Peyer's patch (tissue), 4 donors: ENCODE measurements at regions not wholly inside any gene's neighbourhood (a gene's known extent, or its start where the extent isn't known, plus 50 kb on each side); places are given as distances from the start of the nearest gene placed in this dataset.
"Not testable (repeated sequence)": the region's sequence is repeated elsewhere in the genome, so short reads cannot be mapped to it uniquely, and the experiment has no call there.

Experiments used
- DNase-seq, 3 donors: peaks; one replicate each; pipeline ENCODE4 v3.0.0-alpha.2; 2017 to 2019
- H3K27ac ChIP-seq, 4 donors: fragments of 200-600 bp; sonication (generic); one replicate each; pipeline ENCODE4 v1.5.1; 2016 to 2019
- H3K27me3 ChIP-seq, 2 donors: fragments of 200-600 bp; sonication (generic); one replicate each; pipeline ENCODE4 v1.5.1; 2019
- H3K36me3 ChIP-seq, 3 donors: fragments of 200-600 bp; sonication (generic); one replicate each; pipeline ENCODE4 v1.5.1; 2016 to 2019
- H3K4me1 ChIP-seq, 4 donors: fragments of 200-600 bp; sonication (generic); one replicate each; pipeline ENCODE4 v1.5.1; 2016 to 2019
- H3K4me3 ChIP-seq, 4 donors: fragments of 200-600 bp; sonication (generic); 1 replicate in 3 of 4; 2 replicates in 1 of 4; pipeline ENCODE4 v1.5.1; 2016 to 2019; ENCODE audit warnings: mild to moderate bottlenecking in 1 of 4
- H3K9me3 ChIP-seq, 4 donors: fragments of 200-600 bp; sonication (generic); one replicate each; pipeline ENCODE4 v1.5.1; 2016 to 2019; ENCODE audit warnings: mild to moderate bottlenecking in 1 of 4
- CTCF ChIP-seq, 6 experiments: fragments of 450-650 bp in 4 of 6; fragments of 200-600 bp in 2 of 6; sonication (generic) in 1 of 6; IDR thresholded peaks; one replicate each; pipeline ENCODE4 v1.5.1; 2017 to 2019; ENCODE audit warnings: antibody characterized with exemption in 6 of 6, mild to moderate bottlenecking in 3 of 6, moderate library complexity in 1 of 6
- POLR2A ChIP-seq, 2 donors: fragments of 450-650 bp; IDR thresholded peaks; one replicate each; pipeline ENCODE4 v1.5.1; 2017; ENCODE audit warnings: antibody characterized with exemption in 2 of 2, mild to moderate bottlenecking in 2 of 2, moderate library complexity in 2 of 2

GRCh38 chr6:68200929-68201328 is 434.2 kb upstream of the ADGRB3 start:
- Histone ChIP-seq H3K27ac (no peak overlapping the region), H3K4me3 (no peak overlapping the region), H3K27me3 (no peaks in the 10 kb centered on the region), H3K4me1 (no peaks in the 10 kb centered on the region), H3K9me3 (peaks cover 0 to 5% (median 0%) of the 10 kb centered on the region in 4 donors), H3K36me3 (no peaks in the 10 kb centered on the region)
- DNase-seq = no peak
- TF ChIP-seq CTCF (IDR thresholded peaks at IDR 0.05) (no peak), POLR2A (IDR thresholded peaks at IDR 0.05) (no peak)

DNA sequence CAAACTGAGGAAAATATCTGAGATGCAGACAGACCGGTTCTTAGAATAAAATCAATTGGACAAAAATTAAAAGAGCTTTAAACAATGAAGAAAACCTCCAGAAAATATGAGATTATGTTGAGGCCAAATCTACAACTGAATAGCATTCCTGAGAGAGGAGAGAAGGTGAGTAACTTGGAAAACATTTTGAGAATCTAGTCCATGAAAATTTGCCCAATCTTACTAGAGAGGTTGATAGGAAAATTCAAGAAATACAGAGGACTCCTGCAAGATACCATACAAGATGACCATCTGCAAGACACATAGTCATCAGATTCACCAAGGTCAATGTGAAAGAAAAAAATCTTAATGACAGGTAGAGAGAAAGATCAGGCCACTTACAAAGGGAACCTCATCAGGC is 437.7 kb upstream of the ADGRB3 start:
- H3K4me3 ChIP-seq = no peak overlapping the region
- no peak overlapping the region for H3K27ac ChIP-seq
- no peaks in the 10 kb centered on the region for H3K4me1 ChIP-seq
- H3K27me3 ChIP-seq = no peaks in the 10 kb centered on the region
- no peaks in the 10 kb centered on the region for H3K36me3 ChIP-seq
- peaks cover 0 to 5% (median 0%) of the 10 kb centered on the region in 4 donors for H3K9me3 ChIP-seq
- TF ChIP-seq POLR2A (IDR thresholded peaks at IDR 0.05) (no peak), CTCF (IDR thresholded peaks at IDR 0.05) (no peak)
- DNase-seq = no peak

DNA sequence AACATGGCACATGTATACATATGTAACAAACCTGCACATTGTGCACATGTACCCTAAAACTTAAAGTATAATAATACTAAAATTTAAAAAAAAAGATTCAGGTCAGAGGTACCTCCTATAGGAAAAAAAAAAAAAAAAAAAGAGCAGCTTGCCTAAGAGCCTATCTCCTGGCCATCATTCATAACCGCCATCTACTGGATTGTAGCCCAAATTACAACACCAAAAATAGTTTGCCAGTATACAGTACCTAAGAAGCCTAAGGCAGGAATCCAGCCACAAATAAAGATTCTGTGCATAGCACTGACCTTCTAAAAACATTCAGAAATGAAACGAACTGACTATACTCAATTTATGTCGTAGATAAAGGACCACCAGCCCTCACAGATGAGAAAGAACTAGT is 438.4 kb upstream of the ADGRB3 start:
- TF ChIP-seq POLR2A (IDR thresholded peaks at IDR 0.05) (no peak), CTCF (IDR thresholded peaks at IDR 0.05) (no peak)
- H3K36me3 ChIP-seq = no peaks in the 10 kb centered on the region
- H3K27ac ChIP-seq = no peak overlapping the region
- no peaks in the 10 kb centered on the region for H3K27me3 ChIP-seq
- H3K4me1 ChIP-seq = no peaks in the 10 kb centered on the region
- no peak for DNase-seq
- peaks cover 0 to 5% (median 0%) of the 10 kb centered on the region in 4 donors for H3K9me3 ChIP-seq
- H3K4me3 ChIP-seq = no peak overlapping the region

DNA sequence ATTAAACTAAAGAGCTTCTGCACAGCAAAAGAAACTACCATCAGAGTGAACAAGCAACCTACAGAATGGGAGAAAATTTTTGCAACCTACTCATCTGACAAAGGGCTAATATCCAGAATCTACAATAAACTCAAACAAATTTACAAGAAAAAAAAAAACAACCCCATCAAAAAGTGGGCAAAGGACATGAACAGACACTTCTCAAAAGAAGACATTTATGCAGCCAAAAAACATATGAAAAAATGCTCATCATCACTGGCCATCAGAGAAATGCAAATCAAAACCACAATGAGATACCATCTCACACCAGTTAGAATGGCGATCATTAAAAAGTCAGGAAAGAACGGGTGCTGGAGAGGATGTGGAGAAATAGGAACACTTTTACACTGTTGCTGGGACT is 439.3 kb upstream of the ADGRB3 start:
- H3K4me3 ChIP-seq, H3K4me1 ChIP-seq, DNase-seq, H3K27me3 ChIP-seq, H3K9me3 ChIP-seq, H3K27ac ChIP-seq, H3K36me3 ChIP-seq: not testable (repeated sequence)

DNA sequence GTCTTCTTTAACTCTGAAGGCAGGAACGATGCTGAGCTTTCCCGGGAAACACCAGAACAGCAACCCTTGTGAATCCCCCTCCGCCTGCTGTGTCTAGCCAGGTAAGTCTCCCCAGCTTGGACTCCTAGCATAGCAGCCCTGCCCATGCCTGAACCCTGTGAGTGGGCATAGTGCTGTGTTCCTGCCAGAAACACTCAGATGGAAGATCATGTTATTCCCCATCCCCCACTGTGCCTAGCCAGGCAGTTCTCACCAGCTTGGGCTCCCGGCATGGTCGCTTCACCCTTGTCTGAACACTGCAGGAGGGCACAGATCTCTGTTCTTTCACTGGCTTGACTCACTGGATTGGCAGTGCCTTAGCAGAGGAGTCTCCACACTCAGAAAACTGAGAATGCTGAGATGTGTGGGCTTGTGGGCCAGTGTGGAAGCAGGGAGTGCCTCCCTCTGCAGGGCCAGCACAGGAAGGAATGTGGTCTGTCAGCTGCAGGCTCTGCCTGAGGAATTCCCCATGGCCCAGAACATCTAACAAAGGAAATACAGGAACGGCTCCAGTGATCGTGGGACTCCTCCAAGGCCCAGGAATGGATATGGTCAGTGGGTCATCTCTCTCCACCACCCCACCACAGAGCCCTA is 440.1 kb upstream of the ADGRB3 start:
- DNase-seq = no peak
- no peak for TF ChIP-seq POLR2A (IDR thresholded peaks at IDR 0.05)
- TF ChIP-seq CTCF (IDR thresholded peaks at IDR 0.05) = no peak

DNA sequence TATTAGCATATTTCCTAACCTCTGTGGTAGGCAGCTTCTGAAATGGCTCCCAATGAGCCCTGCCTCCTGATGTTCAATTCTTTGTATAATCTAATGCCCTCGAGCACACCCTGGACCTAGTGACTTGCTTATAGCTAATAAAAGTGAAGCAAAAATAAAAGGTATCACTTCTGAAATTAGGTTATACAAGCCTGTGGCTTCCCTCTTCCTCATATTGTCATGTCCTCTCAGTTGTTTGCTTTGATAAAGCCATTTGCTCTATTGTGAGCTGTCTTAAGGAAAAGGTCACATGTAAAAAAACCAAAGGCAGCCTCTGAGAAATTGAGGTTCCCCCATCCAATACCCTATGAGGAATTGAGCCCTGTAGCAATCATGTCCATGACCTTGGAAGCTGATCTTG is 442.1 kb upstream of the ADGRB3 start:
- no peaks in the 10 kb centered on the region for H3K27me3 ChIP-seq

More for the DNA sequence above, 440.1 kb upstream of the ADGRB3 start:
- Histone ChIP-seq H3K9me3 (peaks cover 0 to 5% (median 0%) of the 10 kb centered on the region in 4 donors), H3K27me3 (no peaks in the 10 kb centered on the region), H3K4me1 (no peaks in the 10 kb centered on the region), H3K27ac (no peak overlapping the region), H3K4me3 (no peak overlapping the region), H3K36me3 (no peaks in the 10 kb centered on the region)

More for the DNA sequence above, 442.1 kb upstream of the ADGRB3 start:
- no peaks in the 10 kb centered on the region for H3K4me1 ChIP-seq
- no peak overlapping the region for H3K27ac ChIP-seq
- H3K36me3 ChIP-seq = no peaks in the 10 kb centered on the region
- H3K4me3 ChIP-seq = no peak overlapping the region
- no peak for TF ChIP-seq POLR2A (IDR thresholded peaks at IDR 0.05)
- no peak for TF ChIP-seq CTCF (IDR thresholded peaks at IDR 0.05)
- DNase-seq = no peak
- H3K9me3 ChIP-seq = peaks cover 0 to 5% (median 0%) of the 10 kb centered on the region in 4 donors
